ENCODE measurements at regions not wholly inside any gene's neighbourhood (a gene's known extent, or its start where the extent isn't known, plus 50 kb on each side); places are given as distances from the start of the nearest gene placed in this dataset.
"Not testable (repeated sequence)": the region's sequence is repeated elsewhere in the genome, so short reads cannot be mapped to it uniquely, and the experiment has no call there.

- H3K9ac ChIP-seq (ENCODE audit: low read depth in 1 of 2, low read length in 2 of 2) = no peak overlapping the region
- no peaks in the 10 kb centered on the region for H3K4me1 ChIP-seq (ENCODE audit: control insufficient read depth in 1 of 2, insufficient read depth in 2 of 2, low read length in 2 of 2)
- H3K27me3 ChIP-seq (ENCODE audit: control insufficient read depth in 1 of 2, insufficient read depth in 2 of 2, low read length in 2 of 2) = no peaks in the 10 kb centered on the region
- H3K9me3 ChIP-seq (ENCODE audit: control insufficient read depth in 1 of 2, low read length in 2 of 2) = no peaks in the 10 kb centered on the region
- H3K27ac ChIP-seq (ENCODE audit: low read depth, low read length) = no peak overlapping the region
- H3K36me3 ChIP-seq (ENCODE audit: control insufficient read depth in 1 of 2, insufficient read depth in 2 of 2, low read length in 2 of 2) = no peaks in the 10 kb centered on the region
- H3K4me3 ChIP-seq (ENCODE audit: low read depth in 1 of 2, low read length in 2 of 2) = no peak overlapping the region
Measured at GRCh38 chr14:22106700-22107697, 433.4 kb upstream of the OR4E1 start.

GRCh38 chr14:22105624-22106006 lies 432.0 kb upstream of the OR4E1 start:
- Histone ChIP-seq H3K9me3 (ENCODE audit: control insufficient read depth in 1 of 2, low read length in 2 of 2) (no peaks in the 10 kb centered on the region), H3K36me3 (ENCODE audit: control insufficient read depth in 1 of 2, insufficient read depth in 2 of 2, low read length in 2 of 2) (no peaks in the 10 kb centered on the region), H3K27ac (ENCODE audit: low read depth, low read length) (no peak overlapping the region), H3K4me1 (ENCODE audit: control insufficient read depth in 1 of 2, insufficient read depth in 2 of 2, low read length in 2 of 2) (no peaks in the 10 kb centered on the region), H3K9ac (ENCODE audit: low read depth in 1 of 2, low read length in 2 of 2) (no peak overlapping the region), H3K27me3 (ENCODE audit: control insufficient read depth in 1 of 2, insufficient read depth in 2 of 2, low read length in 2 of 2) (no peaks in the 10 kb centered on the region), H3K4me3 (ENCODE audit: low read depth in 1 of 2, low read length in 2 of 2) (no peak overlapping the region)

- no peaks in the 10 kb centered on the region for H3K36me3 ChIP-seq (ENCODE audit: control insufficient read depth in 1 of 2, insufficient read depth in 2 of 2, low read length in 2 of 2)
- H3K4me1 ChIP-seq (ENCODE audit: control insufficient read depth in 1 of 2, insufficient read depth in 2 of 2, low read length in 2 of 2) = no peaks in the 10 kb centered on the region
- no peak overlapping the region for H3K27ac ChIP-seq (ENCODE audit: low read depth, low read length)
- no peak overlapping the region for H3K9ac ChIP-seq (ENCODE audit: low read depth in 1 of 2, low read length in 2 of 2)
- H3K9me3 ChIP-seq (ENCODE audit: control insufficient read depth in 1 of 2, low read length in 2 of 2) = no peaks in the 10 kb centered on the region
- no peak overlapping the region for H3K4me3 ChIP-seq (ENCODE audit: low read depth in 1 of 2, low read length in 2 of 2)
- no peaks in the 10 kb centered on the region for H3K27me3 ChIP-seq (ENCODE audit: control insufficient read depth in 1 of 2, insufficient read depth in 2 of 2, low read length in 2 of 2)
Measured at GRCh38 chr14:22105006-22105623, 431.5 kb upstream of the OR4E1 start.

GRCh38 chr14:22100764-22101120 lies 427.1 kb upstream of the OR4E1 start:
- not testable (repeated sequence) for H3K27me3 ChIP-seq (ENCODE audit: control insufficient read depth in 1 of 2, insufficient read depth in 2 of 2, low read length in 2 of 2); H3K4me3 ChIP-seq (ENCODE audit: low read depth in 1 of 2, low read length in 2 of 2); H3K27ac ChIP-seq (ENCODE audit: low read depth, low read length); H3K9ac ChIP-seq (ENCODE audit: low read depth in 1 of 2, low read length in 2 of 2); H3K9me3 ChIP-seq (ENCODE audit: control insufficient read depth in 1 of 2, low read length in 2 of 2); H3K4me1 ChIP-seq (ENCODE audit: control insufficient read depth in 1 of 2, insufficient read depth in 2 of 2, low read length in 2 of 2); H3K36me3 ChIP-seq (ENCODE audit: control insufficient read depth in 1 of 2, insufficient read depth in 2 of 2, low read length in 2 of 2)

- no peaks in the 10 kb centered on the region for H3K36me3 ChIP-seq (ENCODE audit: control insufficient read depth in 1 of 2, insufficient read depth in 2 of 2, low read length in 2 of 2)
- H3K27ac ChIP-seq (ENCODE audit: low read depth, low read length) = no peak overlapping the region
- H3K9ac ChIP-seq (ENCODE audit: low read depth in 1 of 2, low read length in 2 of 2) = no peak overlapping the region
- H3K4me3 ChIP-seq (ENCODE audit: low read depth in 1 of 2, low read length in 2 of 2) = no peak overlapping the region
- no peaks in the 10 kb centered on the region for H3K27me3 ChIP-seq (ENCODE audit: control insufficient read depth in 1 of 2, insufficient read depth in 2 of 2, low read length in 2 of 2)
- peaks cover 0 to 4% of the 10 kb centered on the region in 2 donors for H3K4me1 ChIP-seq (ENCODE audit: control insufficient read depth in 1 of 2, insufficient read depth in 2 of 2, low read length in 2 of 2)
- no peaks in the 10 kb centered on the region for H3K9me3 ChIP-seq (ENCODE audit: control insufficient read depth in 1 of 2, low read length in 2 of 2)
Measured at GRCh38 chr14:22099942-22100763, 426.5 kb upstream of the OR4E1 start.

- no peaks in the 10 kb centered on the region for H3K27me3 ChIP-seq (ENCODE audit: control insufficient read depth in 1 of 2, insufficient read depth in 2 of 2, low read length in 2 of 2)
Measured at GRCh38 chr14:22098435-22098834, 424.8 kb upstream of the OR4E1 start.

DNA sequence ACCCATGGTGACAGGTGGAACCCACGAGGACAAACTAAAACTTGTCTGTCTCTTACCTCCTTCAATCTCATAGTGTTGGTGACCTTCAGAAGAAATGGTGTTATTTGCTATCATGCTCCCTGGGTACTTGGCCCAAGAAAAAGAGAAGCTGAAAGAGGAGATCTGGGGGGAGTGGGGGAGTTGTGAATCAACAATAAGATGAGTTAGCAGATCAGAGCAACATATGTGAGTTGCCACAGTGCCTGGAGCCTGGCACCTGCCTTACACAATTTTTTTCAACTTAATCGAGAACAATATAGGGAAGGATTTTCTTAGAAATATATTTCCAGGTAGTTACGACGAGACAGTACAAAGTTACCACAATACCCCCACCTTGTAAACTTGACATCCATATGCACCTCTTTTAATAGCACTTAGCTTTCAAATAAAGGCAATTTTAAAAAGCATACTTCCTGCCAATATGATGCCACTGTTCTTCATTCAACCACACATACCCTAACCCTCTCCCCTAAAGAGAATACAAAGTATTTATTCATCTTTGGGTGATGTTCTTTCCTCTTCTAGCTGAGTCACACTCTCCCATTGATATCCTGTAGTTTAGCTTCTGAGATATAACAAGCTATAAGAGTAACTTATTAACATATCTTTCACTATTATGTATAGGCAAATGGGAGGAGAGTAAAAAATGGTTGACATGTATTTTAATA lies 424.1 kb upstream of the OR4E1 start:
- Histone ChIP-seq H3K4me1 (ENCODE audit: control insufficient read depth in 1 of 2, insufficient read depth in 2 of 2, low read length in 2 of 2) (peaks cover 0 to 4% of the 10 kb centered on the region in 2 donors), H3K9me3 (ENCODE audit: control insufficient read depth in 1 of 2, low read length in 2 of 2) (no peaks in the 10 kb centered on the region), H3K4me3 (ENCODE audit: low read depth in 1 of 2, low read length in 2 of 2) (no peak overlapping the region), H3K9ac (ENCODE audit: low read depth in 1 of 2, low read length in 2 of 2) (no peak overlapping the region), H3K27ac (ENCODE audit: low read depth, low read length) (no peak overlapping the region), H3K27me3 (ENCODE audit: control insufficient read depth in 1 of 2, insufficient read depth in 2 of 2, low read length in 2 of 2) (no peaks in the 10 kb centered on the region), H3K36me3 (ENCODE audit: control insufficient read depth in 1 of 2, insufficient read depth in 2 of 2, low read length in 2 of 2) (no peaks in the 10 kb centered on the region)

More at GRCh38 chr14:22098435-22098834, 424.8 kb upstream of the OR4E1 start:
- no peak overlapping the region for H3K27ac ChIP-seq (ENCODE audit: low read depth, low read length)
- no peaks in the 10 kb centered on the region for H3K36me3 ChIP-seq (ENCODE audit: control insufficient read depth in 1 of 2, insufficient read depth in 2 of 2, low read length in 2 of 2)
- no peak overlapping the region for H3K4me3 ChIP-seq (ENCODE audit: low read depth in 1 of 2, low read length in 2 of 2)
- no peaks in the 10 kb centered on the region for H3K9me3 ChIP-seq (ENCODE audit: control insufficient read depth in 1 of 2, low read length in 2 of 2)
- no peak overlapping the region for H3K9ac ChIP-seq (ENCODE audit: low read depth in 1 of 2, low read length in 2 of 2)
- H3K4me1 ChIP-seq (ENCODE audit: control insufficient read depth in 1 of 2, insufficient read depth in 2 of 2, low read length in 2 of 2) = peaks cover 0 to 4% of the 10 kb centered on the region in 2 donors

- peaks cover 0 to 4% of the 10 kb centered on the region in 2 donors for H3K4me1 ChIP-seq (ENCODE audit: control insufficient read depth in 1 of 2, insufficient read depth in 2 of 2, low read length in 2 of 2)
- no peak overlapping the region for H3K9ac ChIP-seq (ENCODE audit: low read depth in 1 of 2, low read length in 2 of 2)
- no peaks in the 10 kb centered on the region for H3K27me3 ChIP-seq (ENCODE audit: control insufficient read depth in 1 of 2, insufficient read depth in 2 of 2, low read length in 2 of 2)
- no peaks in the 10 kb centered on the region for H3K9me3 ChIP-seq (ENCODE audit: control insufficient read depth in 1 of 2, low read length in 2 of 2)
- H3K4me3 ChIP-seq (ENCODE audit: low read depth in 1 of 2, low read length in 2 of 2) = no peak overlapping the region
- no peak overlapping the region for H3K27ac ChIP-seq (ENCODE audit: low read depth, low read length)
- H3K36me3 ChIP-seq (ENCODE audit: control insufficient read depth in 1 of 2, insufficient read depth in 2 of 2, low read length in 2 of 2) = no peaks in the 10 kb centered on the region
Measured at GRCh38 chr14:22097072-22097471, 423.5 kb upstream of the OR4E1 start.

DNA sequence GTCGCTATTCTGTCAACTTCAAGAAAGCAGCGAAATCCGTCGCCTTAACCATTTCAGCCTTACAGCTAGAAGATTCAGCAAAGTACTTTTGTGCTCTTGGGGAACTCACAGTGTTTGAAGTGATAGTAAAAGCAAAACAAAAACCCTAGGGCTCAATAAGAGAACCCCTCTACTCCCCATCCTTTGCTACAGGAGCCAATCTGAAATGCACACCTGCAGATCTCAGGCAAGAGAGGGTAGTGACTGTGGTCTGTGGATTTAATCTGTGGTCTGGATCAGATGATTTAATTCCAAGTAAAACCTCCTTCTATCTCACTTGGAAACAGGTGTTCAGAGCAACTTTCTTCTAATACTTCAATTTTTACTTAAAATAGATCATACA lies 422.9 kb upstream of the OR4E1 start:
- Histone ChIP-seq H3K27ac (ENCODE audit: low read depth, low read length) (no peak overlapping the region), H3K4me1 (ENCODE audit: control insufficient read depth in 1 of 2, insufficient read depth in 2 of 2, low read length in 2 of 2) (peaks cover 0 to 4% of the 10 kb centered on the region in 2 donors), H3K9ac (ENCODE audit: low read depth in 1 of 2, low read length in 2 of 2) (no peak overlapping the region), H3K36me3 (ENCODE audit: control insufficient read depth in 1 of 2, insufficient read depth in 2 of 2, low read length in 2 of 2) (no peaks in the 10 kb centered on the region), H3K4me3 (ENCODE audit: low read depth in 1 of 2, low read length in 2 of 2) (no peak overlapping the region), H3K9me3 (ENCODE audit: control insufficient read depth in 1 of 2, low read length in 2 of 2) (no peaks in the 10 kb centered on the region), H3K27me3 (ENCODE audit: control insufficient read depth in 1 of 2, insufficient read depth in 2 of 2, low read length in 2 of 2) (no peaks in the 10 kb centered on the region)

Measured in duodenal mucosa (tissue), 2 donors.